Common myeloid progenitor, CD34-positive (primary cell): ENCODE measurements at regions not wholly inside any gene's neighbourhood (a gene's known extent, or its start where the extent isn't known, plus 50 kb on each side); places are given as distances from the start of the nearest gene placed in this dataset.

Experiments used
- CTCF ChIA-PET: fragments of 350-600 bp; sonication (Branson Sonifier 250); formaldehyde crosslinking; loops from one replicate; lab custom pipeline; 2021; ENCODE audit warnings: antibody characterized with exemption; lab: Charles Lee
- POLR2A ChIA-PET: fragments of 350-600 bp; sonication (Branson Sonifier 250); formaldehyde crosslinking; loops from one replicate; lab custom pipeline; 2021; ENCODE audit warnings: antibody characterized with exemption; lab: Charles Lee
- DNase-seq, 3 donors: peaks; one replicate each; pipeline versions ENCODE4 v3.0.0 to v3.0.0-alpha.2; 2013
- H3K27ac ChIP-seq, 2 experiments: 1 replicate in 1 of 2; 2 replicates in 1 of 2; pipeline ENCODE4 v1.7.0; 2013; ENCODE audit warnings: inconsistent platforms in 2 of 2, low read length in 2 of 2, mild to moderate bottlenecking in 2 of 2, low read depth in 1 of 2, moderate library complexity in 1 of 2; ENCODE audit not compliant: severe bottlenecking in 2 of 2, insufficient read depth in 1 of 2, poor library complexity in 1 of 2
- H3K27me3 ChIP-seq, 5 experiments: replicated peaks in 2 of 5; 1 replicate in 3 of 5; 2 replicates in 2 of 5; pipeline versions ENCODE4 v1.6.1 to v1.7.0; 2013; ENCODE audit warnings: low read length in 4 of 5, mild to moderate bottlenecking in 2 of 5, moderate library complexity in 2 of 5, inconsistent platforms in 1 of 5; ENCODE audit not compliant: insufficient read depth in 5 of 5, control insufficient read depth in 4 of 5
- H3K36me3 ChIP-seq, 4 experiments: 1 replicate in 2 of 4; 2 replicates in 2 of 4; pipeline versions ENCODE4 v1.6.1 to v1.7.0; 2013; ENCODE audit warnings: low read length in 3 of 4, control low read depth in 1 of 4, mild to moderate bottlenecking in 1 of 4; ENCODE audit not compliant: control insufficient read depth in 4 of 4, insufficient read depth in 4 of 4
- H3K4me1 ChIP-seq, 4 experiments: 1 replicate in 3 of 4; 2 replicates in 1 of 4; pipeline versions ENCODE4 v1.6.1 to v1.7.1; 2013; ENCODE audit warnings: low read length in 3 of 4, mild to moderate bottlenecking in 3 of 4, control low read depth in 1 of 4, inconsistent platforms in 1 of 4, moderate library complexity in 1 of 4; ENCODE audit not compliant: control insufficient read depth in 4 of 4, insufficient read depth in 4 of 4; ENCODE audit errors: control extremely low read depth in 1 of 4
- H3K4me3 ChIP-seq, 7 experiments: 1 replicate in 4 of 7; 2 replicates in 3 of 7; pipeline versions ENCODE4 v1.5.1 to v1.7.0; 2013; ENCODE audit warnings: mild to moderate bottlenecking in 7 of 7, low read length in 6 of 7, moderate library complexity in 6 of 7, inconsistent platforms in 2 of 7, low read depth in 2 of 7, control low read depth in 1 of 7; ENCODE audit not compliant: insufficient read depth in 4 of 7, control insufficient read depth in 1 of 7; ENCODE audit errors: extremely low read depth in 1 of 7
- H3K9me3 ChIP-seq, 5 experiments: 1 replicate in 4 of 5; 2 replicates in 1 of 5; pipeline versions ENCODE4 v1.6.1 to v1.7.1; 2013; ENCODE audit warnings: low read length in 4 of 5, mild to moderate bottlenecking in 2 of 5, inconsistent platforms in 1 of 5, low read depth in 1 of 5, moderate library complexity in 1 of 5; ENCODE audit not compliant: control insufficient read depth in 4 of 5, insufficient read depth in 2 of 5; ENCODE audit errors: control extremely low read depth in 1 of 5
- WGBS: methylation state at CpG from one replicate; pipeline ENCODE4 v1.1.5; 2013; ENCODE audit not compliant: insufficient coverage; 5-methylcytosine and 5-hydroxymethylcytosine counted together

DNA sequence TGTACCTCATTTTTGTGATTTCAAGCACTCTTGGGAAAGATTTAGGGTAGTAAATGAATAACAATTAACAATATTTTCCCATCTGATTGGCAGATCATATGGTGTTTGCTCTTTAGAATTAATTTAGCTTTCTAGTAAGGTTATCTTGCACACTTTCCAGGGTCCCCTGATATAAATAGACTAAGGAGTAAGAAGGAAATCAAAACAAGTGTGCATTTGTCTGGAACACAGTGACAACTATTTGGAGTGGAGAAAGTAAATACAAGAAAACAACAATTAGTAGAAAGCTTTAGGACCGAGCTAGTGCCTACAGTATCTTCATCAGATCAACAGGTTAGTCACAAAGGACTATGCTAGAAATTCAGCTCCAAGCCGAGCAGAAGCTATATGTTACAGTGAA lies 429.5 kb downstream of the COG6 start:
- CTCF ChIA-PET: no interaction called here
- POLR2A ChIA-PET: no interaction called here

DNA sequence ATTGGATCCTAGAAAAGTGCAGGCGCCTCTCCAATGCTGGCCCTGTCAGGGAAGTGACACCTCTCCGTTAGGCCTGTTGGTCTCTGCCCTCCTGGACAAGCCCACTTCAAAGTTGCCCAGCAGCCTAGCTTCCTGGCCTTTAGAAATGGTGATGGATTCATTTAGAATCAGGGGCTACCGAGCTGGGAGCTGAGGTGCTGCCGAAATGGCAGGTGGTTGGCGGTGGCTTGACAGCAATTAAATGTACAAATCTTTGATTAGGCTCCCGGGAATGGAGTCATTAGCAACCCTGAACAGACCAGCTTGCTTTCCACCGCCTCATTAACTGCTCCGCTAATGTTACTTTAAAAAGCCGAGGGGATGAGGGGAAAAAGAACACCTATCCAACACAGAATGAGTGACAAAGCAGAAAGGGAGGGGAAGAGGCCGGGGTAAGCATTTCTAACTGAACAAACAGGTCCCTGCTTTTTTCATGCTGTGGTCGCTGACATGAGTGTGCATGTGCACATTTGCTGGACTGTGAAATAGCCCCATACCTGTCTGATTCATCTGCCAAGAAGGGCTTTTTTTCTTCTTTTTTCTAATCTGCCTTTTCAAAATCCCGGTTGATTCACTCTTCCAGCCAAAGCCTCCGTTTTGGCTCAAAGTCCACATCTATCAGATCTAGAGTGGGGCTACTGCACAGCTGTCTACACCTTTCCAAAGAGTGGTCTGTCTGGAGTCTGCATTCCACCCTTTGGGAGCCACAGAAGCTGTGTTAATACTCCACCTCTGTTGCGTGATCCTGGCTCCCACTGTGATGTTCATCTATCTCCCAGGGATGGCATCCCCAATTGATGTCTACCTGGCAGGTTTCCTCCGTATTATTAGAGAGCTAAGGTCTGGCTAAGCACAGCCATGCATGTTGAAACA lies 431.9 kb downstream of the COG6 start:
- H3K36me3 ChIP-seq: no peaks in the 10 kb centered on the region
- H3K4me1 ChIP-seq: no peaks in the 10 kb centered on the region
- CTCF ChIA-PET: no interaction called here
- H3K27ac ChIP-seq: no peak overlapping the region
- H3K9me3 ChIP-seq: peaks cover 0 to 2% (median 0%) of the 10 kb centered on the region in 5 experiments
- WGBS: 81% methylated on average over 10 of the region's 15 CpGs
- no peaks in the 10 kb centered on the region for H3K27me3 ChIP-seq
- POLR2A ChIA-PET: no interaction called here
- peak in 2 of 3 donors; percentile 37 to 57 for DNase-seq
- H3K4me3 ChIP-seq: no peak overlapping the region

More for the DNA sequence above, 429.5 kb downstream of the COG6 start:
- no peaks in the 10 kb centered on the region for H3K36me3 ChIP-seq
- H3K4me3 ChIP-seq: no peak overlapping the region
- H3K9me3 ChIP-seq: peaks cover 0 to 5% (median 0%) of the 10 kb centered on the region in 5 experiments
- WGBS: 100% methylated on average over 1 of the region's 2 CpGs
- no peak for DNase-seq
- H3K27ac ChIP-seq: no peak overlapping the region
- H3K4me1 ChIP-seq: no peaks in the 10 kb centered on the region
- no peaks in the 10 kb centered on the region for H3K27me3 ChIP-seq

DNA sequence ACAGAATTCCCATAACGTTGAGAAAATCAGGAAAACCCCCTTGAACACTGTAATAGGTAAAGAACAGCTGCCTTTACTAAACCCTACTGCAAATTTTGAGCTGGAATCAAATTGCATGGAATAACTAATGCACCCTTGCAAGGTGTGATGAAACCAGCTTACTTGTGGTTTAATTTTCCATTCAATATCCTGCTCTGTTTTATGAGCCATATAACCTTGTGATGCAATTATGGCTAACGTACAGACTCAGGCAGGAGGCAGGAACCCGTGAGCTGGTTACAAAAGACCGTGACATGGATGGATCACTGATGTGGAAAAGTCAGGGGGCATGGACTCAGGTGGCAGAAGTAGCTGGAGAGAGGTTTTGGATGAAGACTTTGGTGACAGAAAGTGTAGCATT lies 438.6 kb downstream of the COG6 start:
- CTCF ChIA-PET: interaction anchor here (0.9 kb wide), 1 partner anchor 19 kb away, joined by 3 read pairs; no protein-coding TSS in a partner anchor
- Histone ChIP-seq H3K4me3 (no peak overlapping the region), H3K27ac (no peak overlapping the region), H3K9me3 (peaks cover 0 to 3% (median 1%) of the 10 kb centered on the region in 5 experiments), H3K36me3 (no peaks in the 10 kb centered on the region), H3K27me3 (no peaks in the 10 kb centered on the region), H3K4me1 (no peaks in the 10 kb centered on the region)
- DNase-seq: no peak
- WGBS: 97% methylated on average over 4 of the region's 4 CpGs
- POLR2A ChIA-PET: no interaction called here

DNA sequence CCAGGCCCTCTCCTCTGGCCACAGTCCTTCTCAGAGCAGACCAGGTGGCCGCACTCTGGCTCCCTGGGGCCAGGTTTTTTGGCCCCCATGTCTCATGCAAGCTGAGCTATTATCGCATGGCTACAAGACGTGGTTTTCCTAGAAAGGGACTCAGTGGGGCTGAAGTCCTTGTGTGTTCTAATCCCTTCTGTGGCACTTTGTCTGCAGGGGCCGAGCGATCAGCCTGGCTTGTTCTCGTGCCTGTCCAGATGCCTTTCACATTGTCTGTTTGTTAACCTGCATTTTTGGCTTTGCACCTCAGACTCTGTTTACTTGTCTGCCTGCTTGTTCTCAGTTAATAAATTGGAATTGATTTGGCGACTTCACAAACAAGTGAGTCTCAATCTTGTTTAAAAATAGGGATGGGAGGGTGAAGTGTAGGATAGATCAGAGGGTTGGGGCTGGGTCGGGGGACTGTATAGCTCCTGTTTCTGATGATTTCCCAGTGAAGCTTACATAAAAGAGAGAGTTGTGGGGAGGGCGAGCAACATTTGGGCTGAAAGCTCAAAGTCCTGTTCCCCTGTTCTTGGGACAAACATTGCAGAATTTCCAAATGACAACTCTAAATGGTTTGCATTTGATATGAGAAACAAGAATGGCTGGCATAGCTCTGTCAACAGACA lies 440.4 kb downstream of the COG6 start:
- Histone ChIP-seq H3K4me3 (no peak overlapping the region), H3K4me1 (no peaks in the 10 kb centered on the region), H3K9me3 (peaks cover 0 to 11% (median 6%) of the 10 kb centered on the region in 5 experiments), H3K27me3 (no peaks in the 10 kb centered on the region), H3K36me3 (no peaks in the 10 kb centered on the region), H3K27ac (no peak overlapping the region)
- WGBS: 95% methylated on average over 9 of the region's 9 CpGs
- ChIA-PET POLR2A (no interaction called here), CTCF (interaction anchor here (1.1 kb wide), 1 partner anchor 27 kb away, joined by 4 read pairs; no protein-coding TSS in a partner anchor)
- DNase-seq: no peak

DNA sequence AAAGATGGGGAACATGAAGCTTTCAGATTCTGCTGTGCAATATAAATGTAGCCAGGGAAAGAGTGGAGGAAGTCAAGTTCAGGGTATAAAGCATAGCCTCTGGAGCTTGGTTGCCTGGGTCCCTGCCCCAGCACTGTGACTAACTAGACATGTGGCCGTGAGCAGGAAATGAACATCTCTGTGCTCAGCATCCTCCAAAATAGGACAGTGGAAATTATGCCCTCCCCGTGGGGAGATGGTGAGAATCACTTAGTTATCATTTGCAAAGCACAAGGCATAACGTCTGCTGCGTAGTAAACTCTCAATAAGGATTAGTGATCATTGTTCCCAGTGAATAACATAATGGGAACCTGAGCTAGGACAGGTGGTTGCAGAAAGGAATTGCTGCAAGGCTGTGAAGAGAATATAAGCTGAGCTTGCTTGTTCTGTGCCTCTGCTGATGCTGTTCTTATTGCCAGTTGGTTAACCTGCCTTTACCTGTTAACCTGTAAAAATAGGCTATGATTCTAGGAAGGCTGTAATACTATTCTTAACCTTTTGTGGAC lies 441.0 kb downstream of the COG6 start:
- CTCF ChIA-PET: interaction anchor here (1.1 kb wide), 1 partner anchor 27 kb away, joined by 4 read pairs; no protein-coding TSS in a partner anchor
- H3K36me3 ChIP-seq: no peaks in the 10 kb centered on the region
- no peak for DNase-seq
- whole genome bisulfite sequencing: 95% methylated on average over 4 of the region's 4 CpGs
- H3K27me3 ChIP-seq: no peaks in the 10 kb centered on the region
- H3K27ac ChIP-seq: no peak overlapping the region
- POLR2A ChIA-PET: no interaction called here
- H3K9me3 ChIP-seq: peaks cover 0 to 11% (median 6%) of the 10 kb centered on the region in 5 experiments
- no peak overlapping the region for H3K4me3 ChIP-seq
- no peaks in the 10 kb centered on the region for H3K4me1 ChIP-seq

DNA sequence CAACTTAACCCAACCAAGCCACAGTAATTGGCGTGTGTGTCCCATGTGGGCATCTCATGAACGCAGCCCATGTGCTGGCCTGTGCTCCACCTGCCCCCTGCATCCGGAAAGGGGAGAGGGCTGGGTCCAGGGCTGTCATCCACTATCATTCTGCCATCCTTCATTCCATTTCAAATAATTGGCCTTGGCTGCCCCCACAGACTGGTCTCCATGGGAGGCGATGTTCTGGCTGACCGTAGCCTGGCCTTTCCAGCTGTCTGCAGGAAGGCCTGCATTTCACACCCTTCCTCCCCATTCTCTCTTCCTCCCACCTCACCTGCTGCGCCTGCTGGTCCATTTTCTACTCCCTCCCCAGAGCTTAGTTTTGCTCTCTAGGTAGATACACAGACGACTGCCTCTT lies 442.8 kb downstream of the COG6 start:
- ChIA-PET POLR2A (no interaction called here), CTCF (interaction anchor here (0.5 kb wide), 1 partner anchor 37 kb away, joined by 3 read pairs; no protein-coding TSS in a partner anchor)
- Histone ChIP-seq H3K27me3 (no peaks in the 10 kb centered on the region), H3K4me3 (no peak overlapping the region), H3K9me3 (peaks cover 0 to 11% (median 6%) of the 10 kb centered on the region in 5 experiments), H3K27ac (no peak overlapping the region), H3K36me3 (no peaks in the 10 kb centered on the region), H3K4me1 (no peaks in the 10 kb centered on the region)
- 98% methylated on average over 7 of the region's 7 CpGs for WGBS
- DNase-seq: no peak
